AG08395 (cell line): ENCODE measurements at regions not wholly inside any gene's neighbourhood (a gene's known extent, or its start where the extent isn't known, plus 50 kb on each side); places are given as distances from the start of the nearest gene placed in this dataset.

ENCODE experiments used
- DNase-seq: peaks from one replicate; pipeline ENCODE4 v3.0.0; 2012; ENCODE audit warnings: mixed read lengths, low spot score

GRCh38 chr1:90402893-90403849, 313.9 kb downstream of the BARHL2 start:
- peak; percentile 5 for DNase-seq

GRCh38 chr1:90400131-90400530, 317.0 kb downstream of the BARHL2 start:
- no peak for DNase-seq

- no peak for DNase-seq
Observed at GRCh38 chr1:90396917-90397316, 320.2 kb downstream of the BARHL2 start.

- no peak for DNase-seq
Observed at GRCh38 chr1:90394247-90394646, 322.9 kb downstream of the BARHL2 start.

- no peak for DNase-seq
Observed at GRCh38 chr1:90393025-90393424, 324.1 kb downstream of the BARHL2 start.

- no peak for DNase-seq
Observed at GRCh38 chr1:90391126-90391525, 326.0 kb downstream of the BARHL2 start.

GRCh38 chr1:90387805-90388204, 329.3 kb downstream of the BARHL2 start:
- no peak for DNase-seq

GRCh38 chr1:90386899-90387720, 330.0 kb downstream of the BARHL2 start:
- no peak for DNase-seq

GRCh38 chr1:90384193-90384592, 332.9 kb downstream of the BARHL2 start:
- no peak for DNase-seq

GRCh38 chr1:90382161-90382560, 334.9 kb downstream of the BARHL2 start:
- DNase-seq, result no peak

GRCh38 chr1:90381598-90381997, 335.5 kb downstream of the BARHL2 start:
- DNase-seq, result no peak

- DNase-seq, result no peak
Observed at GRCh38 chr1:90371448-90371813, 345.7 kb downstream of the BARHL2 start.

GRCh38 chr1:90370686-90371447, 346.2 kb downstream of the BARHL2 start:
- DNase-seq, result no peak

GRCh38 chr1:90362163-90362562, 354.9 kb downstream of the BARHL2 start:
- DNase-seq, result no peak

GRCh38 chr1:90361026-90361425, 356.1 kb downstream of the BARHL2 start:
- no peak for DNase-seq

GRCh38 chr1:90359994-90360393, 357.1 kb downstream of the BARHL2 start:
- DNase-seq, result no peak

GRCh38 chr1:90358448-90358847, 358.7 kb downstream of the BARHL2 start:
- no peak for DNase-seq

GRCh38 chr1:90357995-90358394, 359.1 kb downstream of the BARHL2 start:
- no peak for DNase-seq

GRCh38 chr1:90356991-90357390, 360.1 kb downstream of the BARHL2 start:
- no peak for DNase-seq

GRCh38 chr1:90356101-90356500, 361.0 kb downstream of the BARHL2 start:
- no peak for DNase-seq

- DNase-seq, result no peak
Observed at GRCh38 chr1:90354704-90355103, 359.8 kb downstream of the ZNF326 start.

GRCh38 chr1:90351019-90351418, 356.1 kb downstream of the ZNF326 start:
- DNase-seq, result no peak
